ENCODE measurements at regions not wholly inside any gene's neighbourhood (a gene's known extent, or its start where the extent isn't known, plus 50 kb on each side); places are given as distances from the start of the nearest gene placed in this dataset.

GRCh38 chr1:218224101-218224500 is 61.0 kb upstream of the RRP15 start:
- TF ChIP-seq, protein P1, sequence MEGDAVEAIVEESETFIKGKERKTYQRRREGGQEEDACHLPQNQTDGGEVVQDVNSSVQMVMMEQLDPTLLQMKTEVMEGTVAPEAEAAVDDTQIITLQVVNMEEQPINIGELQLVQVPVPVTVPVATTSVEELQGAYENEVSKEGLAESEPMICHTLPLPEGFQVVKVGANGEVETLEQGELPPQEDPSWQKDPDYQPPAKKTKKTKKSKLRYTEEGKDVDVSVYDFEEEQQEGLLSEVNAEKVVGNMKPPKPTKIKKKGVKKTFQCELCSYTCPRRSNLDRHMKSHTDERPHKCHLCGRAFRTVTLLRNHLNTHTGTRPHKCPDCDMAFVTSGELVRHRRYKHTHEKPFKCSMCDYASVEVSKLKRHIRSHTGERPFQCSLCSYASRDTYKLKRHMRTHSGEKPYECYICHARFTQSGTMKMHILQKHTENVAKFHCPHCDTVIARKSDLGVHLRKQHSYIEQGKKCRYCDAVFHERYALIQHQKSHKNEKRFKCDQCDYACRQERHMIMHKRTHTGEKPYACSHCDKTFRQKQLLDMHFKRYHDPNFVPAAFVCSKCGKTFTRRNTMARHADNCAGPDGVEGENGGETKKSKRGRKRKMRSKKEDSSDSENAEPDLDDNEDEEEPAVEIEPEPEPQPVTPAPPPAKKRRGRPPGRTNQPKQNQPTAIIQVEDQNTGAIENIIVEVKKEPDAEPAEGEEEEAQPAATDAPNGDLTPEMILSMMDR (IDR thresholded peaks at IDR 0.05), result no peak

DNA sequence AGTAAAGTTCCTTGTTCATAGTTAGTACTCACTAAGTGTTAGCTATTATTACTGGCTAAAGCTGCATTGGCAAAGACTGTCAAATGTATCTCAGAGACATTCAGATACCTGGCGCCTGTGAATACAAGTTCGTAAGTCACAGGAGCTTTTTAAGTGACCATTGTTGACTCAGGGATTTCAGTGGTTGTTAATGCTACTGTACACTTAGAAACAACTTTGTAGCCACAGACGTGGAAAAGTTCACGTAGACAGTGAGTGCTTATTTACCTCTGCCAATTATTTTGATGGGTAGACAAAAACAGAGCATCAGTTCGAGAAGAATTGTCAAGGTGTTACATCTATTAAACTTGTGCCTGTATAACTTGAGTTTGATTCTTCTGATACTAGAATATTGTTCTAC is 59.1 kb upstream of the RRP15 start:
- TF ChIP-seq, protein P1 (IDR thresholded peaks at IDR 0.05), result no peak

All from LNCAP (cell line).